SK-N-MC (cell line): ENCODE measurements at regions not wholly inside any gene's neighbourhood (a gene's known extent, or its start where the extent isn't known, plus 50 kb on each side); places are given as distances from the start of the nearest gene placed in this dataset.

Experiments
- EZH2 ChIP-seq: fragments of 200-600 bp; sonication (generic); IDR thresholded peaks from one replicate; pipeline ENCODE4 v1.6.1; 2017; ENCODE audit warnings: antibody characterized with exemption
- FOXP2 ChIP-seq: optimal IDR thresholded peaks from 2 replicates; pipeline ENCODE3; 2011; ENCODE audit warnings: mild to moderate bottlenecking, moderate library complexity; ENCODE audit not compliant: insufficient read depth; ENCODE audit errors: extremely low read length, control extremely low read depth
- POLR2AphosphoS5 ChIP-seq: IDR thresholded peaks from 2 replicates; pipeline ENCODE4 v1.6.1; 2012; ENCODE audit warnings: mild to moderate bottlenecking, low read depth, low read length, borderline replicate concordance

DNA sequence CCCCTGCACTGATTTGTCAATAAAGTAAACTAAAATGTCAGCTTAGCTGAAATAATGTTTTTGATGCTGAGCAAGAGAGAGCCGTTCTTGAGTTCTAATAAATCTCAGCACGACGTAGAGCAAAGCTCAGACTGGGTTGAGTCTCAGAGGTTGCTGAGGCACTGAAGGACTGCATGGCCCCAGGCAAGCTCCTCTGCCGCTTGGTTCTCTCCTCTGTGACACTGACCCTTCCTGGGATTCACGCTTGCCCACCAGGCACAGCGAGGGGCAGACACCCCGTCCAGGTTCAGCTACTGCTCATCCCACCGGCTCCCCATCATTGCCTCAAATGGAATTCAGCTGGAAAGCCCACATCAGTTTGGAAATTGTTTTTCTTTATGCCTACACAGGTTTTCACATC, 129.8 kb downstream of the IRX2 start:
- TF ChIP-seq EZH2 (no peak), POLR2AphosphoS5 (no peak), FOXP2 (no peak)
